ENCODE measurements at regions not wholly inside any gene's neighbourhood (a gene's known extent, or its start where the extent isn't known, plus 50 kb on each side); places are given as distances from the start of the nearest gene placed in this dataset.

DNA sequence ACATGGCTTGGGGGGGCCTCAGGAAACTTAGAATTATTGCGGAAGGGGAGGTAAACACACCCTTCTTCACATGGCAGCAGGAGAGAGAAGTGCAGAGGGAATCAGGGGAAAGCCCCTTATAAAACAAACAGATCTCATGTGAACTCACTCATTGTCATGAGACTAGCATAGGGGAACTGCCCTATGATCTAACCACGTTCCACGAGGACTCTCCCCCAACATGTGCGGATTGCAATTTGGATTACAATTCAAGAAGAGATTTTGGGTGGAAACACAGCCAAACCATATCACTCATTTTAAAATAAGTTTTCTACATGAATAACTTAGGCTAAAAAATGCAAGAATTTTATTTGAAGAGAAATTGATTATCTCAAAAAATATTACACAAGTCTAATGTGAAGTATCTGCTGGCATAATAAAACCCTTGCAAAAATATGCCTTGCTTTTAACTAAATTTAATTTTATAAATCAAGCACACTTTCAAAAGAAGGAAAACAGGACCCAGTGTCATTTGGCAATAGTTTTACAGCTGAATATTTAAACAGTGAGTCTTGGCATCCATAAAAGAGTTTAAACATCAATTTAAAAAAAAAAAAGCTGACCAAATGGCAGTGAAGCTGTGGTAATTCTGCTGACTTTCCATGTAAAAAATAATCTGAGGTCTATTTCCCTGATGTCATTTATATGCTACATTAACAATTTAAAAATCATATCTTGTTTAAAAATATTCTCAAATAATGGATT, 1057.2 kb downstream of the NAALADL2 start:
- DNase-seq, result no peak

DNA sequence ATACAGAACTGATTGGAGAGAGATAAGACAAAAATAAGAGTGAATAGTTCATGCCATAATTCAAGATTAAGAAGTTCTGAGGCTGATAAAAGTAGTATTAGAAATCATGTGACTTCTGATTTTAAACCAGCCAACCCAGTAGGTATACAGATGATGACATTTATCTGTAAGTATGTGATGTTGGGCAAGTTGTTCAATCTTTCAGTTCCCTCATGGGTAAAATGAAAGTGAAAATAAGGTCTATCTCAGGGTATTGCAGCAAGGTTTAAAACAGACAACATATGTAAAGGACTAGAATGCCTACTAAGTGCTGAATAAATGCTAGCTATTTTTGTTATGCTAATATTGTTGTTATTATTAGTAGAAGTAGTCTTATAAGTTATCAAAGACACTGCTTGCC, 1055.7 kb downstream of the NAALADL2 start:
- no peak for DNase-seq

DNA sequence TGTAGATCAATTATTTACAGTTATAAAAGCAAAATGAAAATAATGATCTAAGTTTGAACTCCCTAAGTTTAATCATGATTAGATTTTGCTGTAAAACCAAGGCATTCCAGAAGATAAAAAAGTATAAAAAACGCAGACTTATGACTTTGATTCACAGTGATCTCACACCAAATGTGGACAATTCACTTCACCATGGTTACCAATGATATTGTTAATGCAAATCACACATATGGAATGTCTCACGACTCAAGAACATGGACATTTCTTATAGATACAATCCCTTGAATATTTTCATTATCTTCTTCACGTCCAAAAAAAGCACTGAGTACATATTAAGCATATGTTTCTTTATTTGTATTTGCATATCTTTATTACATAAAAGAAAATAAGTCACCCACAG, 1054.2 kb downstream of the NAALADL2 start:
- no peak for DNase-seq

DNA sequence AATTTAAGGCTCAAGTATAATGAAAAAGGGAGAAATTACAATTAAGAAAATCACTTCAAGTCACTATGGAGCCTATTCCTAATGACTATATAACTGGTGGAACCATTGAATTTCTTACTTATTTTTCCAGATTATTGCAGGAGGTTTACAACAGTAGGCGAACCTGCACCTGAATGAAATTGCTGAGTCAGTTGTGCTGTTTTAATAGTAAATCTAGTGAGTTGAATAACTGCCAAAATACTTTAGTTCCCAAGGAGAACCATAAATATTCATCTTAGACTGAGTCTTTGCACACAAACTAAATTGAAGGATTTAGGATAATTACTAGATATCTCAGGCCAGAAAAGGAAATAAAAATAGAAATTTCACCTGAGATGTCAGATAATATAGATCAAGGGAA, 1052.8 kb downstream of the NAALADL2 start:
- DNase-seq, result no peak

DNA sequence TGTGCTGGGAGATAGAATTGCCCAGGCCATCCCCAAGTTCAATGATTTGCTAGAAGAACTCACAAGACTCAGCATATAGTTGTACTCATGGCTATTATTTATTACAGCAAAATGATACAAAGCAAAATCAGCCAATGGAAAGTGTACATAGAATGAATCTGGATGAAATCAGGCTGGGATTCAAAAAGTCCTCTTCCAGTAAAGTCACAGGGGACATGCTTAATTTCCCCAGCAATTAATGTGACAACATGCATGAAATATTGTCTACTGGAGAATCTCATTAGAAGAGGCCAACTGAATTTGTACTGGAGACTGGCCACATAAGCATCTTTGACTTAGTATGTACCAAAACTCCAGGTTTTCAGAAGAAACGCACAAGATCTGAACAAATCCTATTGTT, 1043.1 kb downstream of the NAALADL2 start:
- DNase-seq, result no peak

DNA sequence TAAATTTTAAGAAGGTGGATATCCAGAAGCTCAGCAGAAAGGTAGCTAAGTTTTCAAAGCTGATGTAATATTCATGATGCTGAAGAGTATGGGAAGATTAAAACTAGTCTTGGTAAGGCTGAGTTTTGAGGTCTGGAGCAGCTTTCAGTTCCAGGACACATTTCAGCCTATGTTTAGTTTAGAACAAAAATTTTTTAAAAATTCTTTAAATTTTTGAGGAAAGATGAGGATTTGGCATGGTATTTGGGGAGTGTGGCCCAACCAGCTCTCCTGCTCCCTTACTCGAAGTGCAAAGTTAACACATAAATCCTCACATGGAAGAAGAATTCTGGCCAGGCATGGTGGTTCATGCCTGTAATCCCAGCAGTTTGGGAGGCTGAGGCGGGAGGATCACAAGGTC, 1039.1 kb downstream of the NAALADL2 start:
- DNase-seq, result no peak

DNA sequence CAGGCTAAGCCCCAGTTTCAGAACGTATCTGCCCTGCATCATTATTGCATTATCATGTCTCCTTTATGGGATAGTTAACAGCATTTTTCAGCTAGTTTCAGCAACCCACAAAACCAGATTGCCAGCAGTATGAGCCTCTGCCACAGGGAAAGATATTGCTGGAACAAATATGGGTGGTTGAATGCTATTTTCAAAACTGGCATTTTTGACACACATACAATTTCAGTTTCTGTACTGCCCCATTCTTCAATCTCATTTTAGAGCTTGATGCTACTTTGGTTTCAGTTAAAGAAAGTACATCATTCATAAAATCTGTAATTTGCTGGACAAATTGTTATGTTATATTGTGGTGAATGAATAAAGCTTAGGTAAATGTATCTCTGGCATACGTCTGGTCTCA, 1037.5 kb downstream of the NAALADL2 start:
- DNase-seq, result no peak

DNA sequence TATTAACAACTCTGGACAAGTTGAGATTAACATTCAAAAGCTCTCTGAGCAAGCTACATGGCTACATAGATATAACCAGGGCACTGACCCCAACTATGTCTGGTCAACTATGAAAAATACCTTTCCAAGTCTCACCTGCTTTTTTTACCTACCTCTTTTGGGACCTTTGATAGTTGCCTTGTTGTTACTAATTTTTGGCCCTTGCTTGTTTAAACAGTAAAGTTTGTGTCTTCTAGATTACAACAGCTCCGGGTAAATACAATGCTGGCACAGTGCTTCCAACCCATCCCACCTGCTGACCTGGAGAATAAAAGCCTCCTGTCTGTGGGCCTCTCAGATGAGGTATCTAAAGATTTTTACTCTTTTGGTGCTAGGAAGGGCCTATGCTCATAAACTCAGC, 1036.6 kb downstream of the NAALADL2 start:
- no peak for DNase-seq

DNA sequence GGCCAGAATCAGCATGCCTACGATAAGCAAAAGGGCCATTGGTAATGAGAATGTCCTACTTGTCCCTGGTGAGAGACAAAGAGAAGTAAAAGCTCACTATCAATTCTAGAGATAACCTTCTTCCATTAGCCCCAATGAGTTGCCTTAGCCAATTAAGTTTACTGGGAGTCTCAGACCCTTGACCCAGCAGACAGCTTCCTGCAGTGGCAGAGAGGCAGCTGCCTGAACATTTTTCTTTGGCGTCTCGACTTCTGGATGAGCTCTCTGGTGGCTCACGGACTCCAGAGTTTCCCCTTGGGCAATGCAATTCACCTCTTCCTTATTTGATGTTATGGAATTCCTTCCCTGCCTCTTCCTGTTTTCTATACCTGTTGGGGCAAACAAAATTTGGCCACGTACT, 1034.4 kb downstream of the NAALADL2 start:
- no peak for DNase-seq

DNA sequence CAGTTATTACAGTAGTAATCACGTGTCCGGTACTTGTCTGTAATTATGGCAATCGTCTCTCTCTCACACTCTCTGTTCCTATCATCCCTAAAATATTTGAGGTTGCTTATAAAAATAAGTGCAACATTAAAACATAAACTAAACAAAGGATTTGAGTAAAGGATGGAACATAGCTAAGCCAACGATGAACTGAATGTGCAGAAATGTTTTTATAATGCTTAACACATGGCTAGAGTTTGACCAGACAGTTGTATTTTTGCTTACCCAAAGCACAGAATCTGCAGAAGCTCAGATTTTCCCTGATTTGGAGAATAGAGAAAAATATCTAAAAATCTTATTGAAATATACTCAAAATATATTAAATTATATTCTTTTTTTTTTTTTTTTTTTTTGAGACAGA, 1030.9 kb downstream of the NAALADL2 start:
- no peak for DNase-seq

DNA sequence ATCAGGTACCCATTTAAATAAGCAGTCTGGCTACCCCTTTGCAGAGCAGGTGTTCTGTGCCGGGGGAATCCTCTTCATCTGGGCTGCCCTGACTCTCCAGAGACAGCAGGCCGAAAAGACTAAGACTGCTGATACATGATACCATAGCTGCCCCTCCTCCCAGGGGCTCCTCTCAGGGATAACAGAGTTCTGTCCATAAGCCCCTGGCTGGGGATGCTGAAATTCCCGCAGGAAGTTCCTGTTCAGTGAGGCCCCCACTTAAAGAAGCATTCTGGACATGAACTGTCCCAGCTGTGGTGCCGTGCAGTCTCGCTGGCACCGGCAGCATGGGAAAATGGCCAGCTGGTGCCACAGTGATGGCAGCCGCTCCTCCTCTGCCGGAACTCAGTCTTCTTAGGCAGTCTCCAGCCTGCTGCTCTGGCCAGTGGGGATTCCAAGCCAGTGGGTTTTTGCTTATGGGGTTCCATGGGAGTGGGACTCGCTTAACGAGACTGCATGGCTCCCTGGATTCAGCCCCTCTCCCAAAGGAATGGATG, 1026.2 kb downstream of the NAALADL2 start:
- DNase-seq, result no peak

DNA sequence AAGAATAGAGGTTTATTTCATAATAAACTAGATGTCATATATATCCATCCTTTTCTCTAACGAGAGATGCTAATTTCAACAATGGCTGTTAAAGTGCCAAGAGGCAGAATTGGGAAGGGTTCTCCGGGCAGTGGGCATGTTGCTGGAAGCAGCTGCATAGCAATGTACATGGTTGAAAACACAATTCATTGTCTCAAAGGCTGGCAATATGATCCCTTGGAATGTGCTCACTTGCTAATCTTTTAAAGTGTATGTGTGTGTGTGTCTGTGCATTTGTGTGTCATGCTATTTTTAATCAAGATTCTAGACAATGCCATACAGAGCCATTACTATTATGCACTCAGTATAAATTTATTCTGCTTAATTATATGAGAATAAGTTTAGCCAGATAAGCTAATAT, 1020.3 kb downstream of the NAALADL2 start:
- no peak for DNase-seq

DNA sequence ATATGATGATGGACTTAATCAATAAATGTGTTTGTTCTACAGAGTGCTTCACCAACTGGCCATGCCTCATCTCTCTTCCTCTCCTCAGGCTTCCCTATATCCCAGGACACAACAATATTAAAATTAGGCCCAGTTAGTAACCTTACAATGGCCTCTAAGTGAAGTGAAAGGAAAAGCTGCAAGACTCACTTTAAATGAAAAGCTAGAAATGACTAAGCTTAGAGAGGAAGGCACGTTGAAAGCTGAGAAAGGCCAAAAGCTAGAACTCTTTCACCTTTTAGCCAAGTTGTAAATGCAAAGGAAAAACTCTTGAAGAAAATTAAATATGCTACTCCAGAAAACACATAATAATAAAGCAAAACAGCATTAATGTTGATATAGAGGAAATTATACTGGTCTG, 1010.3 kb downstream of the NAALADL2 start:
- DNase-seq, result no peak

DNA sequence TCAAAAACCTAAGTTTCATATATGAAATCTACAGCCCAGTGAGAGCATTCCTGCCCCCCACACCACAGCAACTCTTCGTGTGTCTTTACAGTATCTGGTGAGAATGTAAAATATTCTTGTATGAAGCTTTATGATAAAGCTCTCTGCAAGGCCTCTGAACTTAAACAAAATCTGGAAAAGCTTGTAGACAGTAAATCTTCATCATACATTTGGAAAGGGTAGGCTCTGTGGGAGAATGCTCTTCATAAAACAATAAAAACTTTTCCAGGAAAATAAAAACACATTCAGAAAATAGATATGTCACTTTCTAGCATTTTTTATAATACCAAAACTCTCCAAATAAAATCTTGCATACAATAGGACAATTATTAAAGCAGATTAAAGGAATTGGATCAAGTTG, 1009.5 kb downstream of the NAALADL2 start:
- DNase-seq, result no peak

DNA sequence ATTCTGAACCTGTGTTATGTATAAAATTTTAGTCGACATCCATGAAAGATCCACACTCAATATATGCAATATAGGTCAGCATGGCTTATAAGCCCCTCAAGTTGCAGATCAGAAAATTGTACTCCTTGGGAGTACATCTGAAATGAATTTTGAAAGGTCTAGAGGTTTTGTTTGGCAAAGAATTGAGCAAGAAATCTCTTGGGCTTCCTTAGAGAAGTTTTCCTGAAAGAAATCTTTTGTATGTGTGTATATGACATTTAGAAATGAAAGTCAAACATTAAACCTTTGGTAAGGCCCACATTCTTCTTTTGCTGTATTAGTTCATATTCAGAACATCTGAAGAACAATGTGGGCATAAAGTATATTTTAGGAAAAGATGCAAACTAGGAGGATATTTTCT, 1006.6 kb downstream of the NAALADL2 start:
- no peak for DNase-seq

DNA sequence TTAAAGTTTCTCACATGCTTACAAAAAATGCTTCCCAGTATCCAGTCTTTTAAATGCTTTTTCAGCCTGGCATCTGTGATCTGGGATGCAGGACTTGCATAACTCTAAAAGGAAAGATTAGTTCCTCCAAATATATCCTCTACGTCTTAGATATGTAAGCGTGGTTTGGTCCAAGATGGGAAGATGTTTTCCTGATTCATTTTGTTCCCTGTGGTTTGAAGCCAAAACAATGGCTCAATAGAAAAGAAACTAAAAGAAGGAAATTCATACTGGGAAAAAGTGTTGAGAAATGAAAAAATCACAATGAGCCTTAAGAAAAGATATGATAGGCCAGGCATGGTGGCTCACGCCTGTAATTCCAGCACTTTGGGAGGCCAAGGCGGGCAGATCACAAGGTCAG, 1002.8 kb downstream of the NAALADL2 start:
- no peak for DNase-seq
